Cardiac septum (tissue), 1 donor: ENCODE measurements at regions not wholly inside any gene's neighbourhood (a gene's known extent, or its start where the extent isn't known, plus 50 kb on each side); places are given as distances from the start of the nearest gene placed in this dataset.

Source experiments
- DNase-seq: peaks from one replicate; pipeline ENCODE4 v3.0.0-alpha.2; 2020; ENCODE audit warnings: low spot score
- intact Hi-C: fragments of 100-400 bp; cut with DNase I; formaldehyde crosslinking; loops from one replicate; pipeline ENCODE4 v1.14.0; 2022
- donor health status: DM: no; HTN: no; CAD: no.

DNA sequence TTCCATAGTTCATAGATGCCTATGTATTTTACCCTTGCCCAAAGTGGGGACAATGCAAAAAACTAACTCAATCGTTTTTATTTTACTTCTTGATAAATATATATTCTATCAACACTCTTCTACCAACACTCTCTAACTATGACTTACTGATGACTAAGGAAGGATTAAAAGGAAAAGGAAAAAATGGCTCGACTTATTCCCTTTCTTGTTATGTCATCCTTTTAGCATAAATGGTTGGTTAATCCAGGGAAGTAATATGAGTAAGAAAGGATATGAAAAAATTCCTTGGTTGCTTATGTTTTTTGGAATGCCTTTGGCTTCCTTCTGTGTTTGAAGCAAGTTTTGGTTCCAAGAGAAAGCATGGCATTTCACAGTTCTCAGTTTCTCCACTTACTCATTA is 1087.1 kb downstream of the C4orf33 start:
- intact Hi-C loops = no loop called here
- no peak for DNase-seq

DNA sequence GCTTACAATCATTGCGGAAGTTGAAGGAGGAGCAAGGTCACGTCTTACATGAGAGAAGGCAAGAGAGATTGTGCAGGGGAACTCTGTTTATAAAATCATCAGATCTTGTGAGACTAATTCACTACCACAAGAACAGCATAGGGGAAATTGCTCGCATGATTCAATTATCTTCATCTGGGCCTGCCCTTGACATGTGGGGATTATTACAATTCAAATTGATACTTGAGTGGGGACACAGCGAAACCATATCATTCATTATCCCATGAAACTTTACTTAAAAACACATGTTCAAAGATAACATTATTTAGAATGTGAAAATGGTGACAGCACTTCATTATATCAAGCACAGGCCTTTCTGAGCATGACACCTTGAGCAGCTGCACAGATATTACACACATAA is 1087.8 kb downstream of the C4orf33 start:
- intact Hi-C loops = no loop called here
- DNase-seq = no peak

DNA sequence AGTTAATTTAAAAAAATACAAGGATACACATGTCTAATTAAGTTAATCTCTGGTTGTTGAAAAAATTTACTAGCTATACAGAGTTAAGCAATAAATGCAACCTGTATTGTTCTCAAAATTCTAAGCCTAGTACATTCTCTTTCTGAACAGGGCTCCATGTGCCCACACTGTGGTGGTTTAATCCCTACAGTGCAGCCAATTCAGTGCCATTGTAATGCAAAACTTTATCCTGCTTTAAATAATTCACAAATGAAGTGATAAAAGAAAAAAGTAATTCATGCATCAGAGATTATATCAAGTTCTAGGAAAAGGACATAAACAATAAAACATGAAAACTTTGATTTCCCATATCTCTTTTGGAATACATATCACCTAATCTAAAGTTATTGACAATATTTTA is 1089.2 kb downstream of the C4orf33 start:
- DNase-seq = no peak
- intact Hi-C loops = no loop called here

DNA sequence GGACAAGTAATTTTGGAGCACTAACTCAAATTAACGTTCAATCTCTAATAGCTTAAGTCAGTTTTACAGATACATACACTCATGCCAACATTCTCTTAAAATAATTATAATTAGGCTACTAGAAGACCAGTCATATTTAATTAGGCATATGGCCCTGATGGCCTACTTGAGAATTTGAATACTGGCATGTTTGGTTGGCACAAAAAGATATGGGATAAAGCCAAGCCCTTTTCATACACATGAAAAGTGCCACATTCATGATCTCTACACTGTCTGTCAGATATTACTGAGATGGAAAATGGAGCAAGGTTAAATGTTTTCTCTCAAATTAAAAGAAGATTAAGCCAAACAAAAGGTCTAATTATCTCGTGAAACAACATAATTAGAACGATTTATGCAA is 1091.0 kb downstream of the C4orf33 start:
- no peak for DNase-seq
- intact Hi-C loops = no loop called here

DNA sequence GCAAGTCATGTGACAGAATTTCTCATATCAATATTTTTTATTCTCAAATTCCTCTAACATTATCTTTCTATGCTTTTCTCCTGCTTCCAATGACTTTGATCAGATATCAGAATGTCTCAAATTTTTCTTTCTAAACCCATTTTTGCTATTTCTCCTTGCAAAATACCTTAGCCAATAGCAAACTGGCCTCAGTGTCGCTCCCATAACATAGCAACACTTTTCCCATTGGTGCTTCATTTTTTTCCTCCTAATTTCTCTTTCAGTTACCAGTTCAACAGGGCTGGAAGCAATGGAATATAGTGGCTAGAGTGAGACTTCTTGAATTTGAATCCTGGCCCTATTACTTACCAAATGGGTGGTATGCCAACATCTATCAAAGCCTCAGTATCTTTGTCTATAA is 1091.6 kb downstream of the C4orf33 start:
- no peak for DNase-seq

DNA sequence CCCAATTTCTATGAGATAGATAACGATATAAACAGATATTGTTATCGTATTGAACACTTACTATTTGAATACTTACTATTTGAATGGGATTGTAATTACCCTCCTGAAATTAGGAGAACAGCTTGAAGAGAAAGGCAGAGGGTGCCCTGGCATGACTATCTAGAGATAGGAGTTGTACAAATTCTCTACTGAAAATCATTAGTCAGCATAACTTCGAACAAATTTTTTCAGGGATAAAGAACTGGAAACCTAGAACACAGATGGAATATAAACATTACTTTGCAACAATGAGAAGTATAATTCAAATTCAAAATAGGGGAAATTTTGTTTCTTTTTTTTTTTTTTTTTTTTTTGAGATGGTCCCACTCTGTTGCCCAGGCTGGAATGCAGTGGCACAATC is 1096.8 kb downstream of the C4orf33 start:
- intact Hi-C loops = no loop called here

More for the DNA sequence above, 1091.6 kb downstream of the C4orf33 start:
- intact Hi-C loops = no loop called here

DNA sequence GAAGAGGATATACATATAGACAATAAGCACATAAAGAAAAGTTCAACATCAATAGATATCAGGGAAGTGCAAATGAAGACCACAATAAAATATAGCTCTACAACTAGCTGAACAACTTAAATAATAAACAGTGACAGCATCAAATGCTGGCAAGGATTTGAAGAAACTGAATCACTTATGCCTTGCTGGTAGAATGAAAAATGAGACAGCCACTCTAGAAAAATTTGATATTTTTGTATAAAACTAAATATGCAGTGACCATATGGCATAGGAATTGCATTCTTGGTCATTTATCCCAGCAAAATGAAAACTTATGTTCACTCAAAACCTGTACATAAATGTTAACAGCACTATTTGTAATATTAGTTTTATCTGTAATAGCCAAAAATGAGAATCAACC is 1102.0 kb downstream of the C4orf33 start:
- intact Hi-C loops = no loop called here
- no peak for DNase-seq

More for the DNA sequence above, 1096.8 kb downstream of the C4orf33 start:
- no peak for DNase-seq

DNA sequence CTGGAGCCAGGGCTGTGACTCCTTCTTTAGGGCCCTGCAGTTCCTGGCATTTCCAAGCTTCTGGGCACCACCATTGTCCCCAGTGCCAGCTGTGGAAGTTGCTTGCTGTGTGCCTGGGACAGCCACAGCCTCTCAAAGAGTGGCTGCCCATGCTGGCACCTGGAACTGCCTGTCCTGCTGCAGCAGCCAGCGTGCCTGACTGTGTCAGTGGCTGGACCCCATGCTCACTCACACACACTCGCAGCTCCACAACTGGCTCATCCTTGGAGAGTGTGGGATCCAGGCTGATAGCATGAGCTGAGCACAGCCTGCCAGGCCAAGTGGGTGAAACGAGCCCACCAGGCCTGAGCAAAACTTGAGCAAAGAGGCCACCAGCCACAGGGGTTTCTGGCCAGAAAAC is 1107.6 kb downstream of the C4orf33 start:
- intact Hi-C loops = no loop called here
- no peak for DNase-seq

DNA sequence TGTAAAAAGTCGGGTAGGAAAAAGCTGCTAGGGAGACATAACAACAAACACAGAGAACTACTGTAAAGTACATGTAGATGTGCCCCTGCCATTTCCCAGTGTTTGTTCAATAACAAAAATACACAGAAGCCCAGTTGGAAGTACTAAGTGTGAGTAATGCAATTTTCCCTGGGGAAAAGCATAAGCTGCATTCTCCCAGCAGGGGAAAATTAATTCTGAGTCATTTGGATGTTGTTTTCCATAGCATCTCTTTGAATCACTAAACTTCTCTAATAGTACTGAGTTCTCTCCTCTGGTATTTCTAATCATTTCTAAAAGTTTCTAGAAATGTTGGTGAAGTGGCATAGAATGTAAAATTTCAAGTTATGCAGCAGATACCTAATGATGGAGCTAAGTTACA is 1114.9 kb downstream of the C4orf33 start:
- no peak for DNase-seq
- intact Hi-C loops = no loop called here

DNA sequence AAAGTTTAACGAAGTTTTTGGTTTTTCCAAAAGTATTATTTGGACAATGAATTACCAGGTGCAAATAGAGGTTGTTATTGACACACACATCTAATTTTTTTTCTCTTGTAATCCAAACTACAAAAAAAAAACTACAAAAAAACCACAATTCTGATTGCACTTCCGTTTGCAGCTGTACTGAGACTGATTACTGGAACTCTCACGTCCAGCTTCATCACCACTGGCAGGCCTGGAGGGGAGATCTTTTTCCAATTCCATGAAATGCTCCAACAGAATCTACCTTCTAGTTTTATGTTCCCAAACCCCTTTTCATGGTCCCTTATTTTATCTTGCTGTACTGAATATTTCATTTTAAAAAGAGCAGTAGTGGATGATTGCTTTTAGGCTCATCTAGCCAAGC is 1118.3 kb downstream of the C4orf33 start:
- DNase-seq = no peak
- intact Hi-C loops = no loop called here

DNA sequence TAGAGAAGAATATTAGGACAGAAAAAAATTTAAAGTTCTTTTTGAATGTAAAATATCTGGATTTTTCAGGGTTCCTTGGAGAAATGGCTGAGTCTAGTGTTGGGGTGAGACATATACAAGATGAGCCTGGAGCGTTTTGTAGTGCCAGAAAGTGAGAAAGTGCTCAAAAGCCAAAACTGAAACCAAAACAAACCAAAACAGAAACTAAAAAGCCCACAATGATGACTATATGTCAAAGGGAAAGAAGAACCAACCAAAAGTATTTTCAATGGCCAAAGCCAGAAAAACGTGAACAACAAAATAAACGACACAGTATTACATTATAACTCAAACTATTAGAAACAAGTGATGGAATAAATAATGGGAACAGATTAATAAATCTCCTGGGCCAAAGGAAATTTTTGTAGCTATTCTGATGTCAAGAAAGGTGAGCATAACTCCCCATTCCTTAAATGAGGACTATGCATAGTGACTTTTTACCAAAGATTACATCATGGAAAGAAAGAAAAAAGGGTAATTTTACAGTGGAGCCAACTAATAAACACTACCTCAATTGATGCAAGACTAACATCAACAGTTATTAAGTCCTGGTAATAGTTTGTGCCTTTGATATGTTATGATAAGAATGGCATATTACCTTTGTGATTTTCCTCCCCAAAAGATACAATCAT is 1137.6 kb downstream of the C4orf33 start:
- no peak for DNase-seq
- intact Hi-C loops = no loop called here

DNA sequence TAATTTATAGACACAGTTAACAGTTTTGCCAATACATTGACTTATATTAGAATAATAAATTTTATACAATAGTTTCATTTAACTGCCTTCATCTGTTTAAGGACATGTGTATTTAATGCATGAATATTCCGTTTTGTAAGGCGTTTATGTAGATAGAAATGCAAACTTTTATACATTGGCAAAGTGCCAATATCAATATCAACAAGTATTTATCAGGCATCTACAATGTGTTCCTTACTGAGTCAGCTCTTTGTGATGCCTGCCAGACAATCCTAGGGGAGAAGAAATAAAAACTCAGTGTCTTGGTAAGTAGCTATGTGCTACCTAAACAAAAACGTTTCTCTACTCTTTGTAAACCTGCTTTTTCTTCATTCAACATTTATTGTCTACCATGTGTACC is 1142.2 kb downstream of the C4orf33 start:
- no peak for DNase-seq
- intact Hi-C loops = no loop called here

DNA sequence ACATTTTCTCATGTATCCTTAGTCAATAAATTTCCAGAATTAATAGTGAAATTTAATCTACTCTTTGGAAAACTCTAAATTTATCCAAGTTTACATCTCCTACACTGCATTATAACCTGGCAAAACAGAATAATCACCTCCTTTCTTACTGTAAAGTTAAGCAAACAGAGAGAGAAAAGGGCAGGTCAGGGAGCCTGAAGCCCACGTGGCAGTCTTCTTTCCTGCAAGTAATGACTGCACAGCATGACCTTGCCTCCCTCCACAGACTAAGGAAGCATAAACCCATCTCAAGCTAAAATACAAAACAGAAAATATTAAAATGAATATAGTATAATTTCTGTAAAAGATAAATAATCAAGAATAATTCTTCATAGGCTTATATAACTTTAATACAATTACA is 1153.0 kb downstream of the C4orf33 start:
- intact Hi-C loops = no loop called here

DNA sequence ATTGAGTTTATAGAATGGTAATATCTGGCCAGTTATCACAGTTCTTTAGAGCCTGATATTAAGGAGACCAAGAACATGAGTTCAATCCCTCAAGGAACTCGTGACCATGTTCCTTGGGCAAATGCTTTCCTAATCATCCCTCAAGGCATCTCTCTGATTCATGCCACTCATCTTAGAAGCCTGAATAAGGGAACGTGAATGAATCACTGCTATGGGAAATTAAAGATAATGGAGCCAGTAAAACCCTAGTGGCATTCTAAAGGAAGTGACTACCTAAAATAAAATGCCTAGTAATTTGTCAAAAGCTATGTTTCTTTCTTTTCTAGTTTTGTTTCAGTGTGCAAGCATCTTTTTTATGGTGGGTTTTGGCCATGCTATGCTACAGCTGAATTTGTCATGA is 1161.3 kb downstream of the C4orf33 start:
- intact Hi-C loops = no loop called here
- DNase-seq = no peak

More for the DNA sequence above, 1153.0 kb downstream of the C4orf33 start:
- no peak for DNase-seq

DNA sequence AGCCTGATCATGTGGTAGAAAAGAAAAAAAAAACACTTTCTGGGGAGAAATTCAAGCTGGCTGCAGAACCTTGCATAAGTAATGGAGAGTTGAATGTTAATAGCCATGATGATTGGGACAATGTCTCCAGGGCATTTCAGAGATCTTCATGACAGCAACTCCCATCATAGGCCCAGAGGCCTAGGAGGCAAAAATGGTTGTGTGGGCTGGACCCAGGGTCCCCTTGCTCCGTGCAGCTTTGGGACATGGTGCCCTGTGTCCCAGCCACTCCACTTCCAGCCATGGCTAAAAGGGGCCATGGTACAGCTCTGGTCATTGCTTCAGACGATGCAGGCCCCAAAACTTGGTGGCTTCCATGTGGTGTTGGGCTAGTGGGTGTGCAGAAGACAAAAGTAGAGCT is 1170.9 kb downstream of the C4orf33 start:
- no peak for DNase-seq
- intact Hi-C loops = no loop called here

DNA sequence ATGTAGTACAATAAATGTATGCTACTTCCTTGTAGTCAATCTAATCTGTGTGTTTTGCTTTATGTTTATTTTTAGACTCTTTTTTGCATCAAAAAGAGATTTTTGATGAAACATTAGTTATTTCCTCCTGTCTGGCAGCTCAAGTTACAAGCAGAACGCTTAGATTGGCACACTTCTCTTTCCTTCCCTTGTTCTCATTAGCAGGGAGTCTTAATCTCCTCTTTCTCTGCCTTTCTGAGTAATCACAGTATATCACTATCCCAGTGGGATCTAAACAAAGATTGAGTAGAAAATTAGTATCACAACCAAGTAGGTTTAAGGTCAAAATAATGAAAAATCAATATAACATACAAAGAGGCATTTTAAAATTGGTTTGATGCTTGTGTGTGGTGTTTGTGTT is 1192.6 kb downstream of the C4orf33 start:
- intact Hi-C loops = no loop called here

DNA sequence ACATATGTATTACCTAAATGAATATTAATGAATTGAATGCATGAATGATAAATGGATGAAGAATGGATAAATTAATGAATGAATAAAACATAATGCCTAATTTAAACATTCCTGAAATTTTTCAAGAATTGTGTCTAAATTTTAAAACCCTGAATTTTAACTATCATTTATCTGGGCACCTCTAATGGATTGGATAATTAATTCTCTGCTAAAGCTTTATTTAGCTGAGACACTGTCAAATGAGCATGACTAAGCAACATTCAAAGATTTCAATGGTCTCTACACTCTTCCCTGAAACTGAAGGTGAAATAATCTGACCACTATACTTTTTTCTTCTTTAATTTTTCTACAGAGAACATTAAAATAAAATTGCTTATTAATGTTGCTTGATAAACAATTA is 1197.7 kb downstream of the C4orf33 start:
- DNase-seq = no peak
- intact Hi-C loops = no loop called here

More for the DNA sequence above, 1192.6 kb downstream of the C4orf33 start:
- no peak for DNase-seq

DNA sequence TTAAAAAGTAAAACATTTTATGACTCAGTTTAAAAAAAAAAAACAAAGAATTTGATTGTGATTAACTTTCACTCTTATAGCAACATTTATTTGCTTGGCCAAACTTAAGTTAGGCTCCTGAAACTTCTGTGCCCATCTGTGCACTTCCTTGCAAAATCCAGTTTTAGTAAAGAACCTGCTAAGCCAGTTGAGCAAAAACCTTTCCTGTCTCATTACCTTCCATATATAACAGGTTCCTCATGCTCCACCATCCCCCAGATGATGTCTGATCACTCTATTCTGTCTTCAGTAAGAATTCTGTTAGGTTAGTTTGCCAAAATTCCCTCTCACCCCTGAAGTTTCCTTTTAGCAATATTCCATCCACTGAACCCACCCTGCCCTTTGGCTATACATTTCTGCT is 1200.5 kb downstream of the C4orf33 start:
- intact Hi-C loops = no loop called here
- no peak for DNase-seq

DNA sequence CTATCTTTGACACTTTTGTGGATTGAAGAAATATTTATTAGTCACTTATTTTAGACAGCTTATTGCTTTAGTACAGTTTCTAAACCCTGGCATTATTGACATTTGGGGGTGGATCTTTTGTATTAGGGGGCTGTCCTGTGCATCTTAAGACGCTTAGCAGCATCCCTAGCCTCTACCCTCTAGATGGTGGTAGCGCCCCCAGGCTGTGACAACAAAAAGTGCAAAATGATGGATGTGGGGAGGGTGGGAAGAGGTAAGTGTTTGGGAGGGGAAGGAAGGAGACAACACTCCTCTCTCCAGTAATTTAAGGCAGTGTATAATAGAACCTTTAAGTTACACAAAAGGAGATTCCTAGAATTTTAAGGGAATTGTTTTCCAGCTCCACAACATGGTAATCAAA is 1210.6 kb downstream of the C4orf33 start:
- intact Hi-C loops = no loop called here
- no peak for DNase-seq

DNA sequence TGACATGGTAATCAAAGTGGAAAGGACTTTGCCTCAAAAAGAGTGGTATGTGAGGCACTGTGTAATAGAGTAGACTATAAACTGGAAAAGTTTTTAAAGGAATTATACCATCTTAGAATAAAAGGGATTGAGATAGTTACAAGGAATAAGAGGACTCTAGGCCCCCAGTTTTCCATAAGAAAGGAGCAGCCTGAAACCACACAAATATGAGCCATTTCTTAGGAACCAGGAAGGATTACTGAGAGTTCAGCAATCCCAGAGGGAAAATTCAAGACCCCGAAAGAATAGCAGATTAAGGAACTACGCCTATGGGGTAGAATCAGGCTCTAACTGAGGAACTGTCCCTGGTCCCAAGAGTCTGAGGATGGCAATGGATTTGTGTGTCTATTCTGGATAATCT is 1213.3 kb downstream of the C4orf33 start:
- intact Hi-C loops = no loop called here
- DNase-seq = no peak

DNA sequence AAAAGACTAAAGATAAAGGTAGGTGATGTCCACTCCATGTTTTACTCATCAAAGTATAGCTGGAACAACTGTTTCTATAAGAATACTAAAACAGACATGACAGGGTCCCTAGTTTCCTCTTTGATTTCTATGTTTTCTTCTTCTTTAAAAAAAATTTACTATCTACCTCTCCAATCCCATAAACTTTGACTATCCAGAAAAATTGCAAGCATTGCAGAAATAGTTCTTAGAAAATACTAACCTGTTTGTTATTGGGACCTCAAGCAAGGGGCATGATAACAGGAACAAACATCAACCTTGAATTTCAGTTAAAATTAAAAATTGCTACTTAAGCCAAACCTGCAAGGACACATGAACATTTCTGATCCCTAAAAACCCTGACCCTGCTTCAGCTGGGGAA is 1226.5 kb downstream of the C4orf33 start:
- intact Hi-C loops = no loop called here

DNA sequence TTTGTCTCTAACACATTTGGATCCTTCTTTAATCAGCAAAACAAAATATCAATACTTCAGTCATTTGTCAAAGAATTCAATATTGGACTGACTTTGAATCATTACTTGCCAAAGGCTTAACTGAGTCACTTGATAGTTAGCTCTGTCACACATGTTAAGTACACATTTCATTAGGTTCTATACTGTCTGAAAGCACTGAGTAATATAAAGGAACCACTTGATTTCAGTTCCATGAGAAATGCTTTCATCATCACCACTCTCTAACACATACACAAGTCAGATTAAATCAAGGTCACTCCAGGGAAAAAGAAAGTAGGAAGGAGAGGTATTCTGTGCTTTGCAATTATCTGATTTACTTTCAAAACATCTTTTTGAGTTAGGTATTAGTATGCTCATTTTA is 1233.1 kb downstream of the C4orf33 start:
- intact Hi-C loops = no loop called here
- DNase-seq = no peak

More for the DNA sequence above, 1226.5 kb downstream of the C4orf33 start:
- DNase-seq = no peak
